H1 (cell line): ENCODE measurements at regions not wholly inside any gene's neighbourhood (a gene's known extent, or its start where the extent isn't known, plus 50 kb on each side); places are given as distances from the start of the nearest gene placed in this dataset.

ENCODE experiments used
- ATF3 ChIP-seq: IDR thresholded peaks from 2 replicates; pipeline ENCODE4 v1.6.1; 2011; ENCODE audit warnings: low read depth, mild to moderate bottlenecking, low read length; ENCODE audit not compliant: insufficient read depth
- CBX5 ChIP-seq: fragments of 300-800, 300-1000 bp; sonication (generic); IDR thresholded peaks from 2 replicates; pipeline ENCODE4 v1.7.1; 2016; ENCODE audit warnings: antibody characterized with exemption, low read length, low read depth
- SIRT6 ChIP-seq: IDR thresholded peaks from one replicate; pipeline ENCODE4 v1.7.1; 2012; ENCODE audit warnings: low read length, inconsistent platforms
- TCF12 ChIP-seq: IDR thresholded peaks from 2 replicates; pipeline ENCODE4 v1.6.1; 2011; ENCODE audit warnings: low read depth, mild to moderate bottlenecking, low read length

- TF ChIP-seq ATF3 (no peak), SIRT6 (no peak), CBX5 (no peak), TCF12 (no peak)
Observed at GRCh38 chr9:32837551-32838058, 54.3 kb downstream of the TMEM215 start (continued).
